Uterus (tissue), 3 donors: ENCODE measurements at regions not wholly inside any gene's neighbourhood (a gene's known extent, or its start where the extent isn't known, plus 50 kb on each side); places are given as distances from the start of the nearest gene placed in this dataset.

Experiments used
- DNase-seq, 2 donors: peaks; one replicate each; pipeline ENCODE4 v3.0.0-alpha.2; 2019 to 2020
- H3K27ac ChIP-seq, 2 donors: fragments of 200-600 bp; sonication (generic); 1 replicate in 1 of 2; 2 replicates in 1 of 2; pipeline ENCODE4 v1.5.1; 2016 to 2018
- H3K27me3 ChIP-seq, 2 donors: fragments of 200-600 bp; sonication (generic); one replicate each; pipeline ENCODE4 v1.5.1; 2018 to 2019; ENCODE audit warnings: control low read depth in 1 of 2
- H3K36me3 ChIP-seq, 2 donors: fragments of 200-600 bp; sonication (generic); one replicate each; pipeline ENCODE4 v1.5.1; 2019; ENCODE audit warnings: control low read depth in 1 of 2
- H3K4me1 ChIP-seq, 2 donors: fragments of 200-600 bp; sonication (generic); one replicate each; pipeline ENCODE4 v1.5.1; 2018 to 2019; ENCODE audit warnings: control low read depth in 1 of 2
- H3K4me3 ChIP-seq, 2 donors: fragments of 200-600 bp; sonication (generic); 1 replicate in 1 of 2; 2 replicates in 1 of 2; pipeline ENCODE4 v1.5.1; 2018 to 2019; ENCODE audit warnings: mild to moderate bottlenecking in 1 of 2
- H3K9me3 ChIP-seq, 2 donors: fragments of 200-600 bp; sonication (generic); one replicate each; pipeline ENCODE4 v1.5.1; 2019; ENCODE audit warnings: control low read depth in 1 of 2
- CTCF ChIP-seq, 4 experiments: fragments of 200-600 bp in 2 of 4; fragments of 450-650 bp in 2 of 4; sonication (generic) in 2 of 4; IDR thresholded peaks; one replicate each; pipeline ENCODE4 v1.5.1; 2016 to 2019; ENCODE audit warnings: antibody characterized with exemption in 4 of 4, mild to moderate bottlenecking in 2 of 4, moderate library complexity in 1 of 4
- POLR2A ChIP-seq, 2 donors: fragments of 450-650 bp; IDR thresholded peaks; one replicate each; pipeline ENCODE4 v1.6.1; 2016; ENCODE audit warnings: antibody characterized with exemption in 2 of 2, mild to moderate bottlenecking in 1 of 2, moderate library complexity in 1 of 2
- intact Hi-C: fragments of 100-400 bp; cut with DNase I; formaldehyde crosslinking; loops from one replicate; pipeline ENCODE4 v1.15.1; 2023; ENCODE audit warnings: low total_unique reads
- donor health status: DM: yes; HTN: yes; CAD: no.

- intact Hi-C loops, result no loop called here
- no peaks in the 10 kb centered on the region for H3K36me3 ChIP-seq
- H3K4me1 ChIP-seq, result no peaks in the 10 kb centered on the region
- no peaks in the 10 kb centered on the region for H3K9me3 ChIP-seq
- no peak overlapping the region for H3K4me3 ChIP-seq
- H3K27ac ChIP-seq, result no peak overlapping the region
- TF ChIP-seq POLR2A (IDR thresholded peaks at IDR 0.05) (no peak), CTCF (IDR thresholded peaks at IDR 0.05) (no peak)
- no peaks in the 10 kb centered on the region for H3K27me3 ChIP-seq
- DNase-seq, result no peak
Measured at GRCh38 chr3:153885359-153885758, 235.8 kb upstream of the ARHGEF26 start.

- intact Hi-C loops, result no loop called here
- H3K4me1 ChIP-seq, result no peaks in the 10 kb centered on the region
- no peak for DNase-seq
- no peaks in the 10 kb centered on the region for H3K36me3 ChIP-seq
- no peak for TF ChIP-seq CTCF (IDR thresholded peaks at IDR 0.05)
- TF ChIP-seq POLR2A (IDR thresholded peaks at IDR 0.05), result no peak
- no peaks in the 10 kb centered on the region for H3K27me3 ChIP-seq
- H3K27ac ChIP-seq, result no peak overlapping the region
- no peaks in the 10 kb centered on the region for H3K9me3 ChIP-seq
- no peak overlapping the region for H3K4me3 ChIP-seq
Measured at GRCh38 chr3:153889905-153890334, 231.3 kb upstream of the ARHGEF26 start.

- Histone ChIP-seq H3K36me3 (no peaks in the 10 kb centered on the region), H3K9me3 (no peaks in the 10 kb centered on the region), H3K4me3 (no peak overlapping the region), H3K27me3 (no peaks in the 10 kb centered on the region), H3K27ac (no peak overlapping the region), H3K4me1 (no peaks in the 10 kb centered on the region)
- TF ChIP-seq CTCF (IDR thresholded peaks at IDR 0.05) (no peak), POLR2A (IDR thresholded peaks at IDR 0.05) (no peak)
- DNase-seq, result no peak
- intact Hi-C loops, result no loop called here
Measured at GRCh38 chr3:153892126-153892525, 229.1 kb upstream of the ARHGEF26 start.

GRCh38 chr3:153894857-153895256 lies 226.3 kb upstream of the ARHGEF26 start:
- H3K27me3 ChIP-seq, result no peaks in the 10 kb centered on the region
- no peak overlapping the region for H3K27ac ChIP-seq
- H3K4me1 ChIP-seq, result no peaks in the 10 kb centered on the region
- no peak for DNase-seq
- H3K4me3 ChIP-seq, result no peak overlapping the region
- TF ChIP-seq CTCF (IDR thresholded peaks at IDR 0.05) (no peak), POLR2A (IDR thresholded peaks at IDR 0.05) (no peak)
- intact Hi-C loops, result no loop called here
- no peaks in the 10 kb centered on the region for H3K36me3 ChIP-seq
- no peaks in the 10 kb centered on the region for H3K9me3 ChIP-seq

- H3K4me1 ChIP-seq, result no peaks in the 10 kb centered on the region
- no peak for TF ChIP-seq CTCF (IDR thresholded peaks at IDR 0.05)
- no peaks in the 10 kb centered on the region for H3K9me3 ChIP-seq
- H3K27me3 ChIP-seq, result no peaks in the 10 kb centered on the region
- intact Hi-C loops, result no loop called here
- no peak for DNase-seq
- no peaks in the 10 kb centered on the region for H3K36me3 ChIP-seq
- no peak overlapping the region for H3K4me3 ChIP-seq
- no peak overlapping the region for H3K27ac ChIP-seq
Measured at GRCh38 chr3:153896197-153896596, 225.0 kb upstream of the ARHGEF26 start.
